Left ventricle myocardium inferior (tissue), 1 donor: ENCODE measurements at regions not wholly inside any gene's neighbourhood (a gene's known extent, or its start where the extent isn't known, plus 50 kb on each side); places are given as distances from the start of the nearest gene placed in this dataset.

Source experiments
- DNase-seq: peaks from one replicate; pipeline ENCODE4 v3.0.0-alpha.2; 2020
- H3K27ac ChIP-seq: fragments of 200-600 bp; replicated peaks from 2 replicates; pipeline ENCODE4 v1.8.0; 2021
- H3K27me3 ChIP-seq: fragments of 200-600 bp; 2 replicates; pipeline ENCODE4 v1.8.0; 2021; ENCODE audit warnings: low read depth
- H3K36me3 ChIP-seq: fragments of 200-600 bp; 2 replicates; pipeline ENCODE4 v1.8.0; 2021
- H3K4me1 ChIP-seq: fragments of 200-600 bp; 2 replicates; pipeline ENCODE4 v1.8.0; 2021
- H3K4me3 ChIP-seq: fragments of 200-600 bp; 2 replicates; pipeline ENCODE4 v1.8.0; 2021; ENCODE audit warnings: mild to moderate bottlenecking, moderate library complexity
- H3K9me3 ChIP-seq: fragments of 200-600 bp; replicated peaks from 2 replicates; pipeline ENCODE4 v1.8.0; 2021
- CTCF ChIP-seq: fragments of 200-600 bp; IDR thresholded peaks from 2 replicates; pipeline ENCODE4 v1.8.0; 2021; ENCODE audit warnings: antibody characterized with exemption, mild to moderate bottlenecking, borderline replicate concordance
- intact Hi-C: fragments of 100-400 bp; cut with micrococcal nuclease; formaldehyde crosslinking; loops from one replicate; pipeline ENCODE4 v1.11.0; 2022
- donor health status: DM: no; HTN: yes; CAD: no; lungs with severe emphysema.

- Histone ChIP-seq H3K4me3 (no peak overlapping the region), H3K36me3 (no peaks in the 10 kb centered on the region), H3K27me3 (no peaks in the 10 kb centered on the region), H3K9me3 (no peaks in the 10 kb centered on the region), H3K27ac (peak overlapping the region; percentile 47), H3K4me1 (peaks cover 24% of the 10 kb centered on the region)
- no peak for TF ChIP-seq CTCF
- no peak for DNase-seq
- intact Hi-C loops = no loop called here
These were observed 167.5 kb downstream of the ETAA1 start for GRCh38 chr2:67564626-67565025.

- DNase-seq = no peak
- Histone ChIP-seq H3K27me3 (no peaks in the 10 kb centered on the region), H3K4me3 (no peak overlapping the region), H3K27ac (peak overlapping the region; percentile 47), H3K4me1 (peaks cover 24% of the 10 kb centered on the region), H3K36me3 (no peaks in the 10 kb centered on the region), H3K9me3 (no peaks in the 10 kb centered on the region)
- intact Hi-C loops = no loop called here
- no peak for TF ChIP-seq CTCF
These were observed 168.1 kb downstream of the ETAA1 start for GRCh38 chr2:67565262-67565661.

- no peaks in the 10 kb centered on the region for H3K9me3 ChIP-seq
- no peaks in the 10 kb centered on the region for H3K36me3 ChIP-seq
- intact Hi-C loops = no loop called here
- DNase-seq = peak; percentile 24
- H3K27ac ChIP-seq = no peak overlapping the region
- peaks cover 22% of the 10 kb centered on the region for H3K4me1 ChIP-seq
- no peak overlapping the region for H3K4me3 ChIP-seq
- no peaks in the 10 kb centered on the region for H3K27me3 ChIP-seq
- no peak for TF ChIP-seq CTCF
These were observed 168.6 kb downstream of the ETAA1 start for GRCh38 chr2:67565761-67566160.

DNA sequence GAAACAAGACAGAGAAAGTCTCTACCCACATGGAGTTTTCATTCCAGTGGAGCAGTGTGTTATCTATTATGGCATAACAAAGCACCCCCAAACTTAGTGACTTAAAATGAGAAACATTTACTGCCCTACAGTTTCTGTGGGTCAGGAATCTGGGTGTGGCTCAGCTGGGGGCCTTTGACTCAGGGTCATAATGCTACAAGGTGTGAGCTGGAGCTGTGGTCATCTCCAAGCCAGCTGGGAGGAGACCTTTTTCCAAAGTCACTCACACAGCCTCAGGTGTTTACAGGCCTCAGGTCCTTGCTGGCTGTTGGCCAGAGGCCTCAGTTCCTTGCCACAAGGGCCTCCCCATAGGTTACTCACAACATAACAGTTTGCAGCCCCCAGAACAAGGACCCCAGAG lies 169.2 kb downstream of the ETAA1 start:
- no peaks in the 10 kb centered on the region for H3K27me3 ChIP-seq
- no peak overlapping the region for H3K27ac ChIP-seq

GRCh38 chr2:67566958-67567635 lies 170.0 kb downstream of the ETAA1 start:
- TF ChIP-seq CTCF = no peak
- intact Hi-C loops = no loop called here
- Histone ChIP-seq H3K9me3 (peaks cover 6% of the 10 kb centered on the region), H3K4me1 (peaks cover 9% of the 10 kb centered on the region), H3K36me3 (no peaks in the 10 kb centered on the region), H3K27me3 (no peaks in the 10 kb centered on the region), H3K27ac (no peak overlapping the region), H3K4me3 (no peak overlapping the region)
- no peak for DNase-seq

More for the DNA sequence above, 169.2 kb downstream of the ETAA1 start:
- DNase-seq = no peak
- Histone ChIP-seq H3K4me3 (no peak overlapping the region), H3K36me3 (no peaks in the 10 kb centered on the region), H3K4me1 (peaks cover 17% of the 10 kb centered on the region), H3K9me3 (peaks cover 4% of the 10 kb centered on the region)
- intact Hi-C loops = no loop called here
- TF ChIP-seq CTCF = no peak
